Activated naive CD4-positive, alpha-beta T cell treated with anti-CD3 and anti-CD28 coated beads, Interleukin-2, amount 50 U/mL, for 72 hours (primary cell): ENCODE measurements at regions not wholly inside any gene's neighbourhood (a gene's known extent, or its start where the extent isn't known, plus 50 kb on each side); places are given as distances from the start of the nearest gene placed in this dataset.

Source experiments
- ATAC-seq, 2 donors: fragments of 150-1000 bp; cut with Tn5 transposase; 2 replicates each; pipeline ENCODE4 v1.10.0; 2021; ENCODE audit warnings: mild to moderate bottlenecking in 2 of 2, moderate library complexity in 2 of 2
- DNase-seq, 2 donors: peaks; one replicate each; pipeline ENCODE4 v3.0.0; 2021 to 2022; ENCODE audit warnings: low spot score in 2 of 2
- H3K27ac Mint-ChIP-seq, 2 donors: one replicate each; pipeline ENCODE4 v1.8.0; 2022; ENCODE audit warnings: mild to moderate bottlenecking in 2 of 2, mixed read lengths in 2 of 2
- H3K36me3 Mint-ChIP-seq, 2 donors: one replicate each; pipeline ENCODE4 v1.8.0; 2022; ENCODE audit warnings: mixed read lengths in 2 of 2
- H3K9me3 Mint-ChIP-seq, 2 donors: one replicate each; pipeline ENCODE4 v1.8.0; 2022; ENCODE audit warnings: mixed read lengths in 2 of 2

DNA sequence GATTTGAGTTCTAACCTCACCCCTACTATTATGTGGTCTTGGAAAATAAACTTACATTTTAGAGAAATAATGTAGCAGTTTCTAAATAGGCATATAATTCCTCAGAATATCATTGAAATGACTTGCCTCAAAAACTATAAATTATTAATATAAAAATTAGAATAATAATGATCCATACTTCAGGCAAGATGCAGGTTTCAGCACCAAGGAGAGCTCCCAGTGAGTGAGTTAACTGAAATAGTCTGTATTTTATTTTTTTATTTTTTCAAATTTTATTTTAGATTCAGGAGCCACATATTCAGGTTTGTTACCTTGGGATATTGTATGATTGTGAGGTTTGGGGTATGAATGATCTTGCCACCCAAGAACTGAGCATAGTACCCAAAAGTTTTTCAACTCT, 472.2 kb upstream of the DCC start:
- no peak for ATAC-seq
- H3K9me3 Mint-ChIP-seq = peaks cover 37 to 41% of the 10 kb centered on the region in 2 donors
- no peak overlapping the region for H3K27ac Mint-ChIP-seq
- no peaks in the 10 kb centered on the region for H3K36me3 Mint-ChIP-seq
- no peak for DNase-seq

DNA sequence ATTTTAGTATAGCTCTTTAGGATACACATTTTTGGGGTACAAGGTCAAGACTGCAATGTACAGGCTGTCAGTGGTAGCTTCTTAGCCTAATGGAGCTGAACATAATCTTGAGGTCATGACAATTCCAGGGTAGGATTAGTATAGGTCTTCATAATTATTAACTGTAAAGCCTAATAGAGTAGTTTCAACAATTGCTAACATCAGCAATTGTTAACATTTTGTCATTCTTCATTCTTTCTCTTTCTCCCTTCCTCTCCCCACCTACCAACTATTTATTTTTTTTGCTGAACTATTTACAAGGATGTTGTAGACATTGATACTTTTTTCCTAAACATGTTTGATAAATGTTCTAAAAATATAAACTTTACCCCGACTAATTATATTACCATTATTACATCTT, 461.3 kb upstream of the DCC start:
- ATAC-seq = no peak
- H3K9me3 Mint-ChIP-seq = peaks cover 9 to 12% of the 10 kb centered on the region in 2 donors
- H3K36me3 Mint-ChIP-seq = peaks cover 0 to 5% of the 10 kb centered on the region in 2 donors

GRCh38 chr18:51879329-51879728, 460.7 kb upstream of the DCC start:
- DNase-seq (no peak), ATAC-seq (no peak)
- H3K27ac Mint-ChIP-seq = no peak overlapping the region
- peaks cover 9 to 12% of the 10 kb centered on the region in 2 donors for H3K9me3 Mint-ChIP-seq
- peaks cover 0 to 5% of the 10 kb centered on the region in 2 donors for H3K36me3 Mint-ChIP-seq

More for the DNA sequence above, 461.3 kb upstream of the DCC start:
- no peak overlapping the region for H3K27ac Mint-ChIP-seq
- no peak for DNase-seq

DNA sequence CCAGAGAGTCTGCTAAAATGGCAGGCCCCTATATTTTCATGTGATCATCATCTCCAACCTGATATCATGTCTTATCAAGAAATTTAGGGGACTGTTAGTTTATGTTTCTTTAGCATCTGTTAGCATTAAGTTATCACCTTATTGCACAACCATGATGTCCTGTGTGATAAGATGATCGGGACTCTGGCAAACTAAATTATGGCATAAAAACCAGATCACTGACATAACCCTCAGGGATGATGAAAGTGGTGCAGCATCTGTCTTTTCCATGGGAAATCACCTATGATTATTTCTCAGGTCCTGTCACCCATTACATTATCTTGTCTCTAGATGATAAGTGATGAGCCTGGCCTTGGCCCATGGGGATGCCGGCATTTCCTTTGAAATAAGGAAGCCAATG, 458.6 kb upstream of the DCC start:
- DNase-seq (no peak), ATAC-seq (no peak)
- no peaks in the 10 kb centered on the region for H3K9me3 Mint-ChIP-seq
- H3K27ac Mint-ChIP-seq = no peak overlapping the region
- H3K36me3 Mint-ChIP-seq = no peaks in the 10 kb centered on the region

DNA sequence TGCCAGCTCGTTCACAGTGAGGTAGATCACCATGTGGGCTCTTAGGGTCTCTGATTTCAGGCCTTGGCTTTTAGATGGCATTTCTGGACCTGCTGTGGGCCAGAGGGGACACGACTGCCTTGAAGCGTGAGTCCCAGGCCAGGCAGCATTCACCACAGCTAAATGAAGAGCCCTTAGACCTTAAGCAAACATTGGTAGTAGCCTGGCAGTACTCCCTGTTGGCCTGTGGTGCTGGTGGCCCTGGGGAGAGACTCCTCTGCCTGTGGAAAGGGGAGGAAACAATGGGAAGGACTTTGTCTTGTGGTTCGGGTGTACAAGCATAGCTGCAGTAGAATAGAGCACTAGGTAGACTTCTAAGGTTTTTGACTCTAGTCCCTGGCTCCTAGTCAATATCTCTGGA, 456.0 kb upstream of the DCC start:
- no peaks in the 10 kb centered on the region for H3K9me3 Mint-ChIP-seq
- DNase-seq = no peak
- H3K36me3 Mint-ChIP-seq = no peaks in the 10 kb centered on the region
- no peak for ATAC-seq
- H3K27ac Mint-ChIP-seq = no peak overlapping the region

DNA sequence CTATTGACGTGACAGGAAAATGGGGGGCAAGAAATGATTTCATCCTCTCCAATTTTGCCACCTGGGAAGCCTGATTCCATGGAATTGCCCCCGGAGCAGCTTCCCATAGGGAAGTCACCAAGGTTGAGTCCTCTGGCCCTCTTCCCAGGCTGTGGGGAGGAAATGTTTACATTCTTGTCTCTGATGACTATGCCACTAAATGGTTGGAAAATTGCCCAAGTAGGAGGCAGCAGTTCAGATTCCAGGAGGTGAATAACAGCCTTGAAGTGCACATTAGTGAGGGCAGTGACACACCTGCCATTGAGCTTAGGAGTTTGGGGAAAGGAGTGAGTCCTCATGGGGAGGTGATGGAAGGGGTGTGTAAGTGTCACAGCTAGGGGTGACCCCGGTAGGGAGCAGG, 449.2 kb upstream of the DCC start:
- no peaks in the 10 kb centered on the region for H3K36me3 Mint-ChIP-seq
- H3K9me3 Mint-ChIP-seq = peaks cover 3 to 4% of the 10 kb centered on the region in 2 donors
- DNase-seq = no peak
- ATAC-seq = no peak
- H3K27ac Mint-ChIP-seq = no peak overlapping the region

DNA sequence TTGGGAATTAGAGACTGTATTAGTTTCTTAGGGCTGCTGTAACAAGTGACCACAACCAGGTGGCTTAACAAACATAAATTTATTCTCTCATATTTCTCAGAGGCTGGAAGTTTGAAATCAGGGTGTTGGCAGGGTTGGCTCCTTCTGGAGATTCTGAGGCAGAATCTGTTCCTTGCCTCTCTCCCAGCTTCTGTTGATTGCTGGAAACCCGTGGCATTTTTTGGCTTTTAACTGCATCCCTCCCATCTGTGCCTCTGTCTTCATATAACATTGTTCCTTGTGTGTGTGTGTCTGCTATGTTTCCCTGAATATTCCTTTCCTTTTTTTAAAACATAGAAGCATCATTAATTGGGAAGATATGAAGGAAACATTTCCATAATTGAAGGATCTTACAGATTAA, 448.1 kb upstream of the DCC start:
- ATAC-seq (no peak), DNase-seq (no peak)
- Mint-ChIP-seq H3K27ac (no peak overlapping the region), H3K36me3 (no peaks in the 10 kb centered on the region), H3K9me3 (peaks cover 3 to 4% of the 10 kb centered on the region in 2 donors)

DNA sequence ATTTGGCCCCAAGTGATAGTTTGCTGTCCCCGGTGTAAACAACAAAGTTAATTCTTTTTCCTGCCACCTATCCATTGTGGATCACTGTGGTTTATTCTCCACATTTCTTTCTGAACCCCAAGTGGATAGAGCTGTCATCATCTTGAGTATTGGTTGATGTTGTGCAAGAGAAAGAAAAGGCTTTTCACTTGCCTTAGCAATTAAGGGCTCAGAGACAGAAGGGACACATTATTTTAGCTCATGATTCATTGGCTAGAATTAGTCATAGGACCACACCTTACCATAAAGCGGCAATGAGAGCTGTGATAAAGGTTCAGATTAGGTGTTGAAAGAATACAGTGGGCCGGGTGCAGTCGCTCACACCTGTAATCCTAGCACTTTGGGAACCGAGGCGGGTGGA, 442.1 kb upstream of the DCC start:
- peaks cover 8% of the 10 kb centered on the region in 2 donors for H3K9me3 Mint-ChIP-seq
- H3K27ac Mint-ChIP-seq = no peak overlapping the region
- H3K36me3 Mint-ChIP-seq = no peaks in the 10 kb centered on the region
- DNase-seq (no peak), ATAC-seq (no peak)

DNA sequence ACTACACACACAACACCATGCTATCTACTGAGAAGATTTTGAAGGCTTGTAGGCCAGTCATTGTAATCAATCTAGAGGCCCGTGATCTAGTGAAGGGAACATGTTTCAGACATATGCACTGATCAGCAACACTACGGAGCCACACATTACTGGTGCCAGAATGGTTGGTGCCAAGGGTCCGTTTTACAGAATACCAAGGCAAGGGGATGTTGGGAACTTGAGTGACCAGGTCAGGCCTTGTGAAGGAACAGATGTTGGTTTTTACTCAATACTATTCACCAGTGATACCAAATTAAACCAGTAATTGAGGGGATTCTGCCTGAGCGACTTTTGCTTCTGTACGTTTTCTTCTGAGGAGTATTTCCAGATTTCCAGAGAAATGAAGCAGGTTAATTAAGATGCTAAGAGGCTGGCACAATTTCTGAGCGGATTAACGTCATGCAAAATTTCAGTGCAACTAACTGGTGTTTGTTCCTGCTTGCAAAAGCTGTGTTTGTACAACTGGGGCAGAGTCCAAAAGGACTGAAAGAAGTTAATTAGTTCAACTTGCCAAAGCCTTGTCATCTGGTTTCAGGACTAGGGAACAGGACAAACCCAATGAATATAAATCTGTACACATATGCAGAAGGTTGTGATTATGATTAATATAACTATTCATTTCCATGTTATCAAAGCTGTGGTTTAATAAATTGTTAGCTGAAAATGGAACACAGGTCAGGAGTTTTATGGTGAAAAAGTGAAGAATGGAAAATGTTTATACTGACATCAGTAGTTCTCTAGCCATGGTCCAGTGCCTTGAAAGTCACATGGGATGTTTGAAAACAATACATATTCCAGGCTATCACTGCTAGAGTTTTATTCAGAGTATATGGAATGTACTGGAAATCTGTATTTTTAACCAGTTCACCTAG, 432.1 kb upstream of the DCC start:
- ATAC-seq (no peak), DNase-seq (no peak)
- Mint-ChIP-seq H3K27ac (no peak overlapping the region), H3K36me3 (no peaks in the 10 kb centered on the region), H3K9me3 (peaks cover 4 to 6% of the 10 kb centered on the region in 2 donors)

GRCh38 chr18:51908598-51908944, 431.4 kb upstream of the DCC start:
- no peak for ATAC-seq
- Mint-ChIP-seq H3K36me3 (no peaks in the 10 kb centered on the region), H3K9me3 (peaks cover 4 to 6% of the 10 kb centered on the region in 2 donors), H3K27ac (no peak overlapping the region)
- DNase-seq = no peak

GRCh38 chr18:51911584-51911983, 428.4 kb upstream of the DCC start:
- no peak overlapping the region for H3K27ac Mint-ChIP-seq
- H3K36me3 Mint-ChIP-seq = no peaks in the 10 kb centered on the region
- ATAC-seq = no peak
- peaks cover 0 to 6% of the 10 kb centered on the region in 2 donors for H3K9me3 Mint-ChIP-seq
- no peak for DNase-seq

DNA sequence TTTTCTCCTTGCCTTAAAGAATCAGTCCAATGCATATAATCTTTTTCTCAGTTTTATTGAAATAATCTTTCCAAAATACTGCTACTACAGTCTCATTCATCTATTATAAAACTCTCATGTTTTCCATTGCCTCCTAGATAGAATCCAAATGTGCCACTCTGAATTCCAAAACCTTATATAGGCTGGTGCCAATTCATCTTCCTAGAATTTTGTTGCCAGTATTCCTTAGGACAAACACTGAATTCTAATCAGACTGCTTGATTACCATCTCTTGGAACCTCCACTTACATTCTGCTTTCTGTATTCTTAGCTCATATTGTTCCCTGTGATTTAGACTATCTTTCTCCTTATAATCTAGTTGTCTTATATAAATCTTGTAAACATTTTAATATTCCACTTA, 427.6 kb upstream of the DCC start:
- DNase-seq (no peak), ATAC-seq (no peak)
- Mint-ChIP-seq H3K27ac (no peak overlapping the region), H3K36me3 (no peaks in the 10 kb centered on the region), H3K9me3 (peaks cover 0 to 6% of the 10 kb centered on the region in 2 donors)

- H3K27ac Mint-ChIP-seq = no peak overlapping the region
- DNase-seq = no peak
Observed at GRCh38 chr18:51915176-51915575, 424.8 kb upstream of the DCC start.

DNA sequence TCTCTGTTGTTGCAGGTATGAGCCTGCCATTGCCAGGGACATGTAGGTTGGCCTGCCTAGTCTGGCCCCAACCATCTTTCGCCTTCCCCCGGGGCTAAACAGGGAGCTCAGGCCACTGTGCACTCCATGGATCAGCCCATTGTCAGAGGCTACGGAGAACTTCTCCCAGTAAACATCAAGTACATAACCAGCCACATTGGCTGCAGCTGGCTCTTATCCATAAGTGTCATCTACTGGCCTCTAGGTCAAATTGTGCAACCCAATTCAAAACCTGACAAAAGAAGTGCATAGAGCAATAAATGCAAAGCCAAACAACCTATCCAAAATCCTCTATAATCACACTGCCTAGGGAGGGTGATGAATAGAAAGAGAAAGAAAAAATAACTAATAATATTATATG, 418.1 kb upstream of the DCC start:
- Mint-ChIP-seq H3K9me3 (peaks cover 7% of the 10 kb centered on the region in 2 donors), H3K27ac (no peak overlapping the region), H3K36me3 (peaks cover 0 to 3% of the 10 kb centered on the region in 2 donors)
- DNase-seq (no peak), ATAC-seq (no peak)

More at GRCh38 chr18:51915176-51915575, 424.8 kb upstream of the DCC start:
- no peaks in the 10 kb centered on the region for H3K36me3 Mint-ChIP-seq
- peaks cover 3 to 4% of the 10 kb centered on the region in 2 donors for H3K9me3 Mint-ChIP-seq
- no peak for ATAC-seq

DNA sequence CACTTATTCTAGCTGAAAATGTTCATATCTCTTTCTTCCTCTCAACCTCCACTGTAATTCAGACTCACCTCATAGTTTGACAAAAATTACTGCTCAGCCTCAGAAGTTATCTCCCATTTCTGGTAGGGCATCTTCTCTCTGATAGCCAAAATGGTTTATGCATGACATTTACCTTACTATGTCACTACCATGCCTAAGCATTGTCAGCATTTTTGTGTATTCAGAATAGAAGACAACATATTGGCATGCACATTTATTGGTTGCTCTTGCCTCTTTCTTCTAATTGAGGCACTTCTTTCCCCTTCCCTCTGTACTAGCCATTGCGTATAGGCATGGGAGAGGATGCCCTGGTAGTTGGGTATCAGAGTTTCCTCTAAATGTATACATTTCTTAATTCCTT, 406.1 kb upstream of the DCC start:
- H3K27ac Mint-ChIP-seq = no peak overlapping the region
- ATAC-seq (no peak), DNase-seq (no peak)
- peaks cover 0 to 6% of the 10 kb centered on the region in 2 donors for H3K36me3 Mint-ChIP-seq
- peaks cover 19 to 24% of the 10 kb centered on the region in 2 donors for H3K9me3 Mint-ChIP-seq

DNA sequence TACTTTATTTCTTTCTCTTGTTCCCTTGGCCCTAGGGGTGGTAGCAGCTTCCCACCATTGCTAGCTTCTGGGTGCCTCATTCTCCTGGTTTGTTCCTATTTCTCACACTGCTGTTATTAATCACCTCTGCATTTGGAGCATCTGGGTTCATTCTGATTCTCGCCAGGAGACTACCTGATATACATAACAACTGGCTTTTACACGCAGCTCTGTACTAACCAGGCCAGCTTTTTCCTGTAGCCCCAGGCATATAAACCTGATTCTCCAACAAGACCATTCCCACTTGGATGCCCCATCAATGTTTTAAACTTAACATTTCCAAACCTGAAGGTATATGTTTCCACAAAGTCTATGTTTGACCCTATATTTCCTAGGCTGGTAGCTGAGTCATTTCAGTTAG, 403.9 kb upstream of the DCC start:
- Mint-ChIP-seq H3K36me3 (no peaks in the 10 kb centered on the region), H3K9me3 (peaks cover 6 to 12% of the 10 kb centered on the region in 2 donors), H3K27ac (no peak overlapping the region)
- DNase-seq (no peak), ATAC-seq (no peak)

DNA sequence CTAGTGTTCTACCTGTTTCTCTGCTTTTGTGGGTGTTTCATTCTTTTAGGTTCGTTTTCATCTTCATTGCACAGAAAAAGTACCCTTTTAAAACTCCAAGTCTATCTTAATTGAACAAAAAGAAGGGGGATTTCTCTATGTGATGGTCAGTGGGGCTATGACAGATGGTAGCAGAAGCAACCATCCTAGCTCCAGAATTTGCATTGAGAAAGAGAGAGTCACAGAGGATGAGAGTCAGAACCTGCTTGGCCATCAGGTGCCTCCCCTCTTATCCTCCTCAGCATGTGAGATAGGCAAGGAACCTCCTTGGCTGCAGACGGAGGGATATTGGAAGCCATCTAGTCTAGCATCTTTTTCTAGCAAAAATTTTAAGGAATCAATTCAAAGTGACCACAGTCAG, 398.0 kb upstream of the DCC start:
- H3K9me3 Mint-ChIP-seq = no peaks in the 10 kb centered on the region

GRCh38 chr18:51943281-51943680, 396.7 kb upstream of the DCC start:
- no peak overlapping the region for H3K27ac Mint-ChIP-seq
- no peak for ATAC-seq
- DNase-seq = no peak
- H3K36me3 Mint-ChIP-seq = no peaks in the 10 kb centered on the region
- H3K9me3 Mint-ChIP-seq = no peaks in the 10 kb centered on the region

More for the DNA sequence above, 398.0 kb upstream of the DCC start:
- ATAC-seq = no peak
- Mint-ChIP-seq H3K27ac (no peak overlapping the region), H3K36me3 (no peaks in the 10 kb centered on the region)
- DNase-seq = no peak
